ENCODE measurements at regions not wholly inside any gene's neighbourhood (a gene's known extent, or its start where the extent isn't known, plus 50 kb on each side); places are given as distances from the start of the nearest gene placed in this dataset.

GRCh38 chr1:116208136-116208535, 96.9 kb downstream of the MAB21L3 start:
- ChIA-PET POLR2A (no interaction called here), CTCF (no interaction called here)
- intact Hi-C loops (cut with micrococcal nuclease) = no loop called here
- H3K27ac Mint-ChIP-seq = no peak overlapping the region
- H3K4me3 ChIP-seq (ENCODE audit: control extremely low read depth in 1 of 5, extremely low read depth in 1 of 5, insufficient read depth in 1 of 5, low read depth in 2 of 5, low read length in 4 of 5) = no peak overlapping the region
- no peak overlapping the region for H3K27ac ChIP-seq (ENCODE audit: low read length in 2 of 2)
- 95% methylated on average over 5 of the region's 6 CpGs for whole genome bisulfite sequencing (ENCODE audit: insufficient coverage)
- H3K36me3 ChIP-seq (replicated peaks in 1 of 2; ENCODE audit: control extremely low read depth in 1 of 2, control insufficient read depth in 1 of 2, extremely low read depth in 1 of 2, insufficient read depth in 2 of 2, low read length in 1 of 2) = no peaks in the 10 kb centered on the region
- no peak overlapping the region for H3K4me3 Mint-ChIP-seq
- peaks cover 22% of the 10 kb centered on the region for H3K27me3 Mint-ChIP-seq
- H3K4me2 ChIP-seq (replicated peaks; ENCODE audit: low read depth, low read length, poor library complexity, severe bottlenecking) = no peak overlapping the region
- no peak overlapping the region for H2AFZ ChIP-seq (ENCODE audit: insufficient read depth, low read depth, low read length, poor library complexity, severe bottlenecking)
- peaks cover 5% of the 10 kb centered on the region for H3K9me3 Mint-ChIP-seq (ENCODE audit: insufficient read depth)
- peaks cover 0 to 9% (median 2%) of the 10 kb centered on the region in 4 experiments for H3K27me3 ChIP-seq (replicated peaks in 1 of 4; ENCODE audit: control extremely low read depth in 1 of 4, control insufficient read depth in 3 of 4, insufficient read depth in 4 of 4, low read length in 3 of 4)
- H3K4me1 Mint-ChIP-seq = no peaks in the 10 kb centered on the region
- no peaks in the 10 kb centered on the region for H4K20me1 ChIP-seq (ENCODE audit: control insufficient read depth, insufficient read depth, low read length, poor library complexity, severe bottlenecking)
- ATAC-seq (ENCODE audit: low read depth) (no peak), DNase-seq (no peak)
- H3K4me1 ChIP-seq (ENCODE audit: control insufficient read depth in 2 of 2, insufficient read depth in 2 of 2, low read length in 2 of 2) = no peaks in the 10 kb centered on the region
- H3K9ac ChIP-seq (ENCODE audit: low read length) = no peak overlapping the region
- H3K79me2 ChIP-seq (ENCODE audit: control insufficient read depth, insufficient read depth, low read length) = no peaks in the 10 kb centered on the region
- TF ChIP-seq EZH2 (IDR thresholded peaks at IDR 0.05; ENCODE audit: borderline replicate concordance, insufficient read depth, low read depth, low read length, poor library complexity, severe bottlenecking) (no peak), CTCF (IDR thresholded peaks at IDR 0.05) (no peak)
- H3K9me3 ChIP-seq (ENCODE audit: control extremely low read depth in 1 of 3, control insufficient read depth in 2 of 3, insufficient read depth in 1 of 3, low read length in 2 of 3) = peaks cover 1 to 11% (median 3%) of the 10 kb centered on the region in 3 donors

GRCh38 chr1:116211294-116211693, 100.1 kb downstream of the MAB21L3 start:
- Histone ChIP-seq H3K9me3 (ENCODE audit: control extremely low read depth in 1 of 3, control insufficient read depth in 2 of 3, insufficient read depth in 1 of 3, low read length in 2 of 3) (peaks cover 0 to 14% (median 1%) of the 10 kb centered on the region in 3 donors), H3K9ac (ENCODE audit: low read length) (no peak overlapping the region), H3K4me1 (ENCODE audit: control insufficient read depth in 2 of 2, insufficient read depth in 2 of 2, low read length in 2 of 2) (no peaks in the 10 kb centered on the region), H3K79me2 (ENCODE audit: control insufficient read depth, insufficient read depth, low read length) (no peaks in the 10 kb centered on the region), H4K20me1 (ENCODE audit: control insufficient read depth, insufficient read depth, low read length, poor library complexity, severe bottlenecking) (no peaks in the 10 kb centered on the region), H3K27ac (ENCODE audit: low read length in 2 of 2) (no peak overlapping the region), H3K4me3 (ENCODE audit: control extremely low read depth in 1 of 5, extremely low read depth in 1 of 5, insufficient read depth in 1 of 5, low read depth in 2 of 5, low read length in 4 of 5) (no peak overlapping the region), H3K36me3 (replicated peaks in 1 of 2; ENCODE audit: control extremely low read depth in 1 of 2, control insufficient read depth in 1 of 2, extremely low read depth in 1 of 2, insufficient read depth in 2 of 2, low read length in 1 of 2) (no peaks in the 10 kb centered on the region), H3K27me3 (replicated peaks in 1 of 4; ENCODE audit: control extremely low read depth in 1 of 4, control insufficient read depth in 3 of 4, insufficient read depth in 4 of 4, low read length in 3 of 4) (peaks cover 0 to 9% (median 0%) of the 10 kb centered on the region in 4 experiments), H3K4me2 (replicated peaks; ENCODE audit: low read depth, low read length, poor library complexity, severe bottlenecking) (no peak overlapping the region), H2AFZ (ENCODE audit: insufficient read depth, low read depth, low read length, poor library complexity, severe bottlenecking) (no peak overlapping the region)
- Mint-ChIP-seq H3K27me3 (peaks cover 10% of the 10 kb centered on the region), H3K27ac (no peak overlapping the region), H3K4me1 (no peaks in the 10 kb centered on the region), H3K4me3 (no peak overlapping the region), H3K9me3 (ENCODE audit: insufficient read depth) (peaks cover 2% of the 10 kb centered on the region)
- WGBS (ENCODE audit: insufficient coverage) = 100% methylated on average over 2 of the region's 5 CpGs
- POLR2A ChIA-PET = no interaction called here
- TF ChIP-seq CTCF (IDR thresholded peaks at IDR 0.05) = no peak
- no peak for TF ChIP-seq EZH2 (IDR thresholded peaks at IDR 0.05; ENCODE audit: borderline replicate concordance, insufficient read depth, low read depth, low read length, poor library complexity, severe bottlenecking)
- ATAC-seq (ENCODE audit: low read depth) (no peak), DNase-seq (no peak)
- intact Hi-C loops (cut with micrococcal nuclease) = no loop called here
- CTCF ChIA-PET = no interaction called here
